ENCODE measurements at regions not wholly inside any gene's neighbourhood (a gene's known extent, or its start where the extent isn't known, plus 50 kb on each side); places are given as distances from the start of the nearest gene placed in this dataset.

DNA sequence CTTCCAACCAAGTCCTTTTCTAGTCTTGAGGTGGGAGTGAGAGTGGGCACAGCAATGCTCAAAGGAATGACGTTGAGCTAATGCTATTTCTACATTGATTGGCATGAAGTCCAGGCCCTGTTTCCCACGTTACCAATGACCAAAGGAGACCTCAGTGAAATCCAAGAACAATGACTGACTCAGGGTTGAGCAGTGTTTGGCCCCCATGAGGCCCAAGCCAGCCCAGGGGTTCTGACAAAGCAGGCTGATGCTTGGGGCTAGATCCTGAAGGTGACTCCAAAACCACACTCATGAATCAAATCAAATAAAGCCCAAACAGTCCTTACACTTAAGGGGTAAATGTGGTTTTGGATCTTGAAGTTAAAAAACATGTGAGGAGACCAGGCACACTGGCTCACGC, 278.5 kb upstream of the GJB5 start:
- intact Hi-C loops (cut with DNase I; ENCODE audit: low total_unique reads) = no loop called here
- Histone ChIP-seq H3K27ac (no peak overlapping the region), H3K4me3 (no peak overlapping the region), H3K9me3 (peaks cover 0 to 13% (median 5%) of the 10 kb centered on the region in 4 donors), H3K4me1 (no peaks in the 10 kb centered on the region), H3K36me3 (no peaks in the 10 kb centered on the region), H3K27me3 (peaks cover 0 to 42% (median 13%) of the 10 kb centered on the region in 3 donors)
- no peak for DNase-seq
- WGBS, 5 donors = 60 to 69% (median 64%) methylated on average over 3 of the region's 3 CpGs
- TF ChIP-seq, protein P1, sequence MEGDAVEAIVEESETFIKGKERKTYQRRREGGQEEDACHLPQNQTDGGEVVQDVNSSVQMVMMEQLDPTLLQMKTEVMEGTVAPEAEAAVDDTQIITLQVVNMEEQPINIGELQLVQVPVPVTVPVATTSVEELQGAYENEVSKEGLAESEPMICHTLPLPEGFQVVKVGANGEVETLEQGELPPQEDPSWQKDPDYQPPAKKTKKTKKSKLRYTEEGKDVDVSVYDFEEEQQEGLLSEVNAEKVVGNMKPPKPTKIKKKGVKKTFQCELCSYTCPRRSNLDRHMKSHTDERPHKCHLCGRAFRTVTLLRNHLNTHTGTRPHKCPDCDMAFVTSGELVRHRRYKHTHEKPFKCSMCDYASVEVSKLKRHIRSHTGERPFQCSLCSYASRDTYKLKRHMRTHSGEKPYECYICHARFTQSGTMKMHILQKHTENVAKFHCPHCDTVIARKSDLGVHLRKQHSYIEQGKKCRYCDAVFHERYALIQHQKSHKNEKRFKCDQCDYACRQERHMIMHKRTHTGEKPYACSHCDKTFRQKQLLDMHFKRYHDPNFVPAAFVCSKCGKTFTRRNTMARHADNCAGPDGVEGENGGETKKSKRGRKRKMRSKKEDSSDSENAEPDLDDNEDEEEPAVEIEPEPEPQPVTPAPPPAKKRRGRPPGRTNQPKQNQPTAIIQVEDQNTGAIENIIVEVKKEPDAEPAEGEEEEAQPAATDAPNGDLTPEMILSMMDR (IDR thresholded peaks at IDR 0.05) = no peak
- TF ChIP-seq EP300 (IDR thresholded peaks at IDR 0.05) (no peak), POLR2A (IDR thresholded peaks at IDR 0.05) (no peak), POLR2AphosphoS5 (IDR thresholded peaks at IDR 0.05) (no peak)

- peaks cover 0 to 36% (median 13%) of the 10 kb centered on the region in 3 donors for H3K27me3 ChIP-seq
- WGBS, 5 donors = 78 to 88% (median 84%) methylated on average over 2 of the region's 2 CpGs
- H3K36me3 ChIP-seq = no peaks in the 10 kb centered on the region
- DNase-seq = no peak
- intact Hi-C loops (cut with DNase I; ENCODE audit: low total_unique reads) = no loop called here
- peaks cover 0 to 13% (median 5%) of the 10 kb centered on the region in 4 donors for H3K9me3 ChIP-seq
- H3K4me1 ChIP-seq = no peaks in the 10 kb centered on the region
- no peak overlapping the region for H3K27ac ChIP-seq
- TF ChIP-seq EP300 (IDR thresholded peaks at IDR 0.05) = no peak
- TF ChIP-seq POLR2A (IDR thresholded peaks at IDR 0.05) = no peak
- TF ChIP-seq, protein P1 (IDR thresholded peaks at IDR 0.05) = no peak
- no peak for TF ChIP-seq POLR2AphosphoS5 (IDR thresholded peaks at IDR 0.05)
- H3K4me3 ChIP-seq = no peak overlapping the region
These were observed 277.2 kb upstream of the GJB5 start for GRCh38 chr1:34477632-34478141.

DNA sequence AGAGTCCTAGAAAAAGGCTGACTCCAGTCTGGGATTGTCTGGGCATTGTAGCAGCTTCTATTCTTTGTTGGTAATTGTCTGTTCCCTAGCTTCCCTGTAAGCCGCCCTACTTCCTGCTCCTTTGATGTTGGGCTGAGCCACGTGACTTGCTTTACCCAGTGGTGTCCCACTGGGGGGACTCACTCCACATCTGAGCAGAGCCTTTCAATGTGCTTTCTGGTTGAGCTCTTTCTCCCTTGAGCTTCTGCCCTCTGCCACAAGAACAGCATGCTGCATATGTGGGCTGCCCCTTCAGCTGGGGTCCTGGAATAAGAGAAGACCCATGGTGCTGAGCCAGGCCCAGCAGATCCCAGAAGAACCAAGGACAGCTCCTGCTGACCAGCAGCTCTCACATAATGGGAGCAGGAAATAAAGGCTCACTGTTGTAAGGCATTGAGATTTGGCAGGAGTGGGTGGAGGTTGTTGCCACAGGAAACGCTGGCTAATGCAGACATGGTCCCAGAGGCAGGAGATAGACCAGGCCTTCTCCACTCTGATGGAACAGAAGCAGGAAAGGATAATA, 276.3 kb upstream of the GJB5 start:
- no peaks in the 10 kb centered on the region for H3K4me1 ChIP-seq
- peaks cover 0 to 40% (median 13%) of the 10 kb centered on the region in 3 donors for H3K27me3 ChIP-seq
- no peaks in the 10 kb centered on the region for H3K36me3 ChIP-seq
- 19 to 35% (median 30%) methylated on average over 3 of the region's 3 CpGs for WGBS, 5 donors
- H3K9me3 ChIP-seq = peaks cover 0 to 13% (median 5%) of the 10 kb centered on the region in 4 donors
- no peak for DNase-seq
- no peak for TF ChIP-seq POLR2AphosphoS5 (IDR thresholded peaks at IDR 0.05)
- TF ChIP-seq EP300 (IDR thresholded peaks at IDR 0.05) = no peak
- TF ChIP-seq POLR2A (IDR thresholded peaks at IDR 0.05) = no peak
- TF ChIP-seq, protein P1 (IDR thresholded peaks at IDR 0.05) = no peak
- no peak overlapping the region for H3K27ac ChIP-seq
- H3K4me3 ChIP-seq = no peak overlapping the region
- intact Hi-C loops (cut with DNase I; ENCODE audit: low total_unique reads) = no loop called here

- TF ChIP-seq, protein P1 (IDR thresholded peaks at IDR 0.05) = no peak
- TF ChIP-seq EP300 (IDR thresholded peaks at IDR 0.05) = no peak
- TF ChIP-seq POLR2AphosphoS5 (IDR thresholded peaks at IDR 0.05) = no peak
- peaks cover 0 to 43% (median 13%) of the 10 kb centered on the region in 3 donors for H3K27me3 ChIP-seq
- 11 to 22% (median 15%) methylated on average over 5 of the region's 5 CpGs for WGBS, 5 donors
- DNase-seq = peak in 1 of 2 donors; percentile 9
- H3K36me3 ChIP-seq = no peaks in the 10 kb centered on the region
- no peaks in the 10 kb centered on the region for H3K4me1 ChIP-seq
- H3K9me3 ChIP-seq = peaks cover 0 to 13% (median 5%) of the 10 kb centered on the region in 4 donors
- no peak overlapping the region for H3K4me3 ChIP-seq
- no peak overlapping the region for H3K27ac ChIP-seq
- intact Hi-C loops (cut with DNase I; ENCODE audit: low total_unique reads) = no loop called here
These were observed 275.1 kb upstream of the GJB5 start for GRCh38 chr1:34479731-34480130.
